NCI-H2171 (cell line): ENCODE measurements at regions not wholly inside any gene's neighbourhood (a gene's known extent, or its start where the extent isn't known, plus 50 kb on each side); places are given as distances from the start of the nearest gene placed in this dataset.

Source experiments
- DNase-seq: peaks from one replicate; lab custom pipeline; 2025; lab: John Stamatoyannopoulos, UW

- DNase-seq, result peak; percentile 16
Measured at GRCh38 chr18:70671889-70672565, 383.2 kb downstream of the SOCS6 start.

DNA sequence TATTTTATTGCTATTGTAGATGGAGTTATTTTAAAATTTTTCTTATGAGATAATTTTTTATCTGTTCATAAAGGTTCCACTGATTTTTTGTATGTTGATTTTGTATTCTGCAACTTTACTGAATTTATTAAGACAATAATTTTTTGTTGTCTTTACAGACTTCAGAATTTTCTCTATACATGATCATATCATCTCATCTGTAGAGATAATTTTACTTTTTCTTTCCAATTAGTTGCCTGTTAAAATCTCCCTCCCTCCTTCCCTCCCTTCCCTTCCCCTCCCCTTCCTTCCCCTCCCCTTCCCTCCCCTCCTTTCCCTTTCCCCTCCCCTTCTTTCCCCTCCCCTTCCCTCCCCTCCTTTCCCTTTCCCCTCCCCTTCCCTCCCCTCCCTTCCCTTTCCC is 378.1 kb downstream of the SOCS6 start:
- DNase-seq, result no peak

- no peak for DNase-seq
Measured at GRCh38 chr18:70663141-70663540, 374.3 kb downstream of the SOCS6 start.

DNA sequence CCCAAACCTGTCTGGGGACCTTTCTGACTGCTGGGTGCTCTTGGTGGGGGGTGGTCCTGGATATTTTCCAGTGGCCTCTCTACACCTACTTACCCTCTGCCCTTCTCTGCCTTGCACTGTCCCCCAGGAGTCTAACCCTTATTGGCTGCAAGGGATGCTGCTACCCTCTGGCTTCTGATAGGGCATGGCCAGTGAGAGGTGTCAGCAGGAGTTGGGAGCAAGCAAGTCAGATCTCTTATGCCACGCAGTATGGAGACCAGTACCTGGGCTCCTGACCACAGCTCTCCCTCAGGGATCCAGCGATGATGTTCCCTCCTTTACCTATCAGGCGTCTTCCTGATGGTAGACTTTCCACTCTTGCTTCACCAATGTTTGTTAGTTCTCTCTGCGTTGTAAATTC is 373.7 kb downstream of the SOCS6 start:
- DNase-seq, result no peak

DNA sequence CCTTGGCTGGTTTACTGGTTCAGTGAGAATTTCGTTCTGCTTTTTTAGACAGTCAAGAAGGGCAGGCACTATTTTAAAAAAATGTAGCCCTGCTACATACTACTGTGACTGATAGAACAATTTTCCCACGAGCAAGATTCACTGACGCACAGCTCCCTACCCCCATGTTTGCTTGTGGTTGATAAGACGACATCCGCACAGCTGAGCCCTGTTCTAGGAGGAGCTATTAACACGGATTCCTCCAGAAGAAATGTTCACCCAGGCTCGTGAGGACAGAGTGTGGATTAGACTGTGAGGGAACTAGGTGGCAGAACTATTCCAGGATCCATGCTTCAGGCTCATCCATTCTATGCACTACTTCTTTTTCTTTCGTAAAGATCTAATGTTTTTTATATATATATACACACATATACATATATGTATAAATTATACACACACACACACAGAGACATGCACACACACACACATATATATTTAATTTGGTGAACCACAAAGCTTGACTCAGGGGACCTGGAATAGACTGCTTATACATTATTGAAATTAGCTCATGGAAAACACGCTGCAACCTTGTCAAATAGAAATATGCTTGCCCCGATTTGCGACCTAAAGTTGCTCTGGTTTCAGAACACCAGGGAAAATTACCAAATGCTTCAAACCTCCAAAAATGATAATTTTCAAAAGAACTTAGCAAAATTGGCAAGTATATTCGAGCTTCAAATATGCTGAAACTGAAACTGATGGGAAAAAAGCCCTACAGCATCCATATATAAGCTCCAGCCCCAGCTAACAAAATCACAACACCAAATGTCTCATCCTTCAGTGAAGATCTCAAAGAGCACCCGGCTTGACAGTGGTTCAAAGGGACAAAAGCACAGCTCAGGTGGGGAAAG is 370.4 kb downstream of the SOCS6 start:
- no peak for DNase-seq

- no peak for DNase-seq
Measured at GRCh38 chr18:70653671-70654070, 364.8 kb downstream of the SOCS6 start.

DNA sequence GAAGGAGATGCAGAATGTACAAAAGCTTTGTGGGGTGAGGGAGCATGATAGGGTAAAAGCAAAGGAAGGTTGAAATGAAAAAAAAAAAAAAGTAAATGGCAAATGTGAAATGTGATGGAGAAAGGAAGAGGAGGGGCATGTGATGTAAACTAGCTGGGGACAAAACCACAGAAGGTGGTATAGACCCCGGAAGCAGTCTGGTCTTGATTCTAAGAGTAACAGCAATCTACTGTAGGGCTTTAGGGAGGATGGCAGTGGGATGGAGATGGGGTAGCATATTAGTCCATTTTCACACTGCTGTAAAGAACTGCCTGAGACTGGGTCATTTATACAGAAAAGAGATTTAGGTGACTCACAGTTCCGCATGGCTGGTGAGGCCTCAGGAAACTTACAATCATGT is 362.0 kb downstream of the SOCS6 start:
- no peak for DNase-seq

DNA sequence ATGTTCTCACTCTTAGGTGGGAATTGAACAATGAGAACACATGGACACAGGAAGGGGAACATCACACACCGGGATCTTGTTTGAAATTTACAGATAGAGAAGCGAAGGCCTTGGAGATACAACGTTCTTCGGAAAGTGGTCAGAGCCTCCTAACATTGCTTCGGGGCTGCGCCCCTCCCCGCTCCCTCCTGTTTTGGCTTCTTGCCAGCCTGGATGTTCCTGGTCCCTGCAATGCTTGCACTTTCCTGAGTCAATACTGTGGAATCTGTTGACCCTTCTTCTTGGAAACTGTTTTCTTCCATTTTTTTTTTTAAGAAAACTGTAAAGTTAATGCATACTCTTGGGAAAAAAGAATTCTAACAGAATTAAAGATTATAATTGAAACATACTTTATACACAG is 360.8 kb downstream of the SOCS6 start:
- DNase-seq, result no peak

DNA sequence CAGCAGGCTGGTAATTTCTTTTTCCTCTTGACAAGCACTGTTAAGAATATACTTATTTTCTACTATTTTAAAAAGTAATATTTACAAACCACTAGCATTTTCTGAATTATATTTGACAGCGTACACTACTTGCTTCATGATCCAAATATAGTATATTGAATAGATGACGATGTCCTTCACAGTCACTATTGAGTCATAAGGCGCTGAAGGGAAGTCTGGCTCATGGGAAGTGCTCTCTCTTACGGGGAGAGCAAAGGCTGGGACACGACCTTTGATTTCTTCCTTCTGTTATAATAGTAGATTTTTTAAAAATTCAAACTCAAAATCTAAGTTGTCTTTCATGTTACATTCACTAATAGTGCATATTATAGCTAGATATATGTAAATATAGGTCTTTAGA is 357.1 kb downstream of the SOCS6 start:
- no peak for DNase-seq

GRCh38 chr18:70643812-70644211 is 355.0 kb downstream of the SOCS6 start:
- no peak for DNase-seq

- DNase-seq, result no peak
Measured at GRCh38 chr18:70641156-70641775, 352.4 kb downstream of the SOCS6 start.

DNA sequence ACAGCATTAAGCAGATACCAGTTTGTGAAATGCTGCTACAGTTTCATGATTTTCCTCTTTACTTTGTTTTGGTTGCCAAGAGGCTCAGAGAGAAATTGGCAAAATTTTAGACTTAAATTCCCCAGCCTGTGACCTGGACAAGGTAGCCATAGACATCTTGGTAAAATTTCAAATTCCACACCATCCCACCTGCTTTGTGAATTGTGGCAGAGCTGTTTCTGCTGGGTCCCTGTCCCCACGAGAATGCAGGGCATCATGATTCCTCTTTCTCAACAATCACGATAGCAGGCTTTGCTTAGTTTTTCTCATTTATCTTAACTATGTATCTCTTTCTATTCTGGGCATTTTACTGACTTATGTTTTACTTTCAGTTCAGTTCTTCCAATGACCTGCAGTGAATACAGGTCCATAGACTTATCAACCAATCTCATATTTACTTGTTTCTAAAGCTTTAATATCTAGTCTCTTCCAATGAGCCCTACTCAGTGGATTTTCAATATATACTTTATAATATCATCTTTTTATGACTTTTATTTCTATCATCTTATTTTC is 351.6 kb downstream of the SOCS6 start:
- no peak for DNase-seq

GRCh38 chr18:70636991-70637390 is 348.1 kb downstream of the SOCS6 start:
- no peak for DNase-seq

DNA sequence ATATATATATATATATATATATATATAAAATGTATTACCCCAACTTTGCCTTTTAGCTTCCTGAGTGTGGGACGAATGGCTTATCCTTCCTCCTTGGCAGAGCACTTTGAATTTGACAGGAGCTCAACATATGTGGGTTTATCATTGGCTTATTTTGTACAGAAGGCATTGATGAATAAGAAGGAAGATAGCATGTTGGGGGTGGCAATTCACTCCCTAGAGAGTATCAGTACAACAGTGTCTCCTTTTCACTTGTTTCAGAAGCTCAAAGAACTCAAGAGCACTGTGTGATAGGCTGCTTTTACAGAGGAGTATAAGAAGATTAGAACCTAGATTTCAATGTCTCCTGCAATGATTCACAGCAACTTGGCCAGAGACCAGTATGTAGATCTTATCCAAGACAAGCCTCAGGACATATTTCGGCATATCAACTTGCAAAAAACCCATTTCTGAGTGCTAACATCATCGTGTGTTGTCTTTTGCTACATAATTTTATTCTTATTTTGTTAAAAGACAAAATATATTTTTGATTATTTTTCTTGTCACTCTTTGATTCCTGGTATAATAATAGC is 345.8 kb downstream of the SOCS6 start:
- DNase-seq, result no peak

GRCh38 chr18:70627182-70627802 is 338.4 kb downstream of the SOCS6 start:
- DNase-seq, result no peak

GRCh38 chr18:70622622-70623419 is 334.0 kb downstream of the SOCS6 start:
- no peak for DNase-seq

DNA sequence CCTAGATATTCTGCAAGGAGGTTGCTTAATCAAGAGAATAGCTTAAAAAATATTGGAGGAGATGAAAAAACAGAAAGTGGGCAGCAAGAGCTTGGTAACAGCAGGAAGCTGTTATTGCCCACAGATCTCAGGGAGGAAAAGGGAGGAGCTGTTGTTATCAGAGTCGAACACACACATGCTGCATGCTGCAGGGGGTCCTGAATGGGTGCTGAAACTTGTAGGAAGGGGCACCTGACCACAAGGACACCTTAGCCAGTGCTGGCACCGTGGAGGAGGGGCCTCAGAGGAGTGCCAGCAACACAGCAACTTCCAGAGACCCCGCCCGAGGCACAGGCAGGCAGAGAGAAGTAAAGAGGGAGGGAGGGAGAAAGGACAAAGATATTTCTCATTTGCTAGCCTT is 332.9 kb downstream of the SOCS6 start:
- no peak for DNase-seq

DNA sequence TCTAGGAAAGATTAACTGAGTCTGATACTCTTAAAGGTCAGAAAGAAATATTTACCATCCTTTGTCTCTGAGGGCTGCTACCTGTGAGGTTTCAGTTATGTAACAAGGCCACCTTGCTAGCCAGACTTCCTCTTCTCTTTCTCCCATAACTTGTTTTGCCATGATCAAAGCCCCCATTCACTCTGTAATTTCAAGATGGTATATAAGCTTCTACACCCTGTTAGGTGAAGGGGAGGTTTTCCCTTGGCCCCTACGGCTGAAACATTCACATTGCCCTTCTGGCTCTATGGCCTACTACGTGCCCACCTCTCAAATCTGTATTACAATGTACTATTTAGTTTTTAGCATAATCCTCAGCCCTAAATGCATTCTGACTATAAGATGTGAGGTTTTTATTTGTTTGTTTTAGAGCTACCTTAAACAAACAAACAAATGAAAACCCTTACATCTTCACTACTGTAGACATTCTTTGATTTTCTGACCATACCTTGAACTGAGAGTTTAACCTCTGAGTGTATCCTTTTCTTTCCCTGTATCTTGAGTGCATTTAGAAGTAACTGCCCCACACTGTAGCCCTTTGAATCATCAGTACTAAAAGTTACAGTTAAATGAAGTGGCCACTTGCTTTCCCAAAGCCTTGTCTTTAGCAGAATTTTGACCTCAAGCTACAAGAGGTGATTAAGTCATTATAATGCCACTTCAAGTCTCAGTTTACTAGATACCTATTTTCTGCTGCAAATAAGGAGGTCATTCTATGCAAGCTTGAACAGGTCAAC is 332.2 kb downstream of the SOCS6 start:
- DNase-seq, result no peak

DNA sequence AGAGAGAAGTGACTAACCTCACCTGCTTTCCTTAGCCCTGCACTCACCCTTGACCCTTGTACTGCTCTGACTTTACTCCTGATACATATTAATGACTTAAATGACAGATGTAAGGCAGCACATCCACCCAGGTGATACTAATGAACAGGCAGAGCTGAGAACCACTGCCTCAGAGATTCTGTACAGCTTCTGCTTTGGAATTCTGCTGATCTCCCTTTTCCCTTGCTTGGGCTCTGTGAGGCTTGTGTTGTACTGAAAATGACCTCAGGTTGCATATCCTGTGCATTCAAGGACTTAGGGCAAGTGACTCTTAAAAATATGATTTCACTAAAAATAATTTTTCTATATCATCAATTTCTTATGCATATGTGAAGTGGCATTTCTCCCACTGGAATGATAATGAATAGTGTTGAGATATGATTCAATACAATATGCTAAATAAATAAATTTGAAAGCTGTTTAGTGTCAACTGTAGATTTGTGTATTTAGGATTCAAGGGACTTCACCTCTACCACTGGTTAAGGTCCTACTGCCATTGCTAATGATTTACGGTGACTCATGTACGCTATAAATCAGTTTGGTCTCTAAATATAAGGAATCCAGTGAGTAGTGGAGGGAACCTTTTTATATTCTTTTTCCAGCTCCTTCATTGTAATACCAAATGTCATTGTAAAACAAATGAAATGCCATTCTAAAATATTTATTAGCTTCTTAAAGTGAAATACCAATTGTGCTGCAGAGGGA is 328.3 kb downstream of the SOCS6 start:
- DNase-seq, result no peak
